ENCODE measurements at regions not wholly inside any gene's neighbourhood (a gene's known extent, or its start where the extent isn't known, plus 50 kb on each side); places are given as distances from the start of the nearest gene placed in this dataset.

- no peak for TF ChIP-seq POLR2A (IDR thresholded peaks at IDR 0.05)
- no peak for TF ChIP-seq CTCF (IDR thresholded peaks at IDR 0.05)
Measured at GRCh38 chr13:111492341-111492950, 172.0 kb downstream of the TEX29 start.
